GM19372 (cell line): ENCODE measurements at regions not wholly inside any gene's neighbourhood (a gene's known extent, or its start where the extent isn't known, plus 50 kb on each side); places are given as distances from the start of the nearest gene placed in this dataset.
"Not testable (repeated sequence)": the region's sequence is repeated elsewhere in the genome, so short reads cannot be mapped to it uniquely, and the experiment has no call there.

ENCODE experiments used
- ATAC-seq: cut with Tn5 transposase; IDR thresholded peaks from one replicate; pipeline ENCODE4 v1.9.1; 2021; ENCODE audit warnings: mild to moderate bottlenecking, low read depth, moderate library complexity; ENCODE audit not compliant: unreplicated experiment

- ATAC-seq = no peak
Measured at GRCh38 chr1:65526049-65526556, 105.6 kb downstream of the LEPR start.

GRCh38 chr1:65527190-65527589 is 106.7 kb downstream of the LEPR start:
- ATAC-seq = no peak

GRCh38 chr1:65527707-65528503 is 107.4 kb downstream of the LEPR start:
- no peak for ATAC-seq

DNA sequence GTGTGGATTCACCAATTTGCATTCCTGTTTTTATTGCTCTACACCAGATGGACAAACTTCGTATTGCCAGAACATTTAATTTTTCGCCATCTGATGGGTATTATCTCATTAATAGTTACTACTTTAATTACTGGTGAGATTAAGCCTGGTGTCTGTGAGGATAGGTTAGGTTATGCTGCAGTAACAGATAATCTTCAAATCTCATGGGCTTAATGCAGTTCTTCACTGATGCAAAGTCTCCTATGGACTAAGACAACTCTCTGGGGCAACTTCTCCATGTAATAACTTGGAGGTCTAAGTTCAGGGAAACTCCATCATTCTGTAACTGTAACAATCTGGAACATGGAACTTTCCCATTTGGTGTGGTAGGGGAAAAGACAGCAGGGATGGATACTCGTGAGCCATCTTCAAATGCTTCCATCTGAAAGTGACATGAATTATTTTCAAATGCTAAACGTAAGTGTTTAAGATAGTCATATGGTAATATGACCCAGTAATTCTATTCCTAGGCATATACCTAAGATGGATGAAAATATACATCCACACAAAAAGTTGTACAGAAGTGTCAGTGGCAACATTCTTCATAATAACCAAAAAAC is 111.6 kb downstream of the LEPR start:
- no peak for ATAC-seq

DNA sequence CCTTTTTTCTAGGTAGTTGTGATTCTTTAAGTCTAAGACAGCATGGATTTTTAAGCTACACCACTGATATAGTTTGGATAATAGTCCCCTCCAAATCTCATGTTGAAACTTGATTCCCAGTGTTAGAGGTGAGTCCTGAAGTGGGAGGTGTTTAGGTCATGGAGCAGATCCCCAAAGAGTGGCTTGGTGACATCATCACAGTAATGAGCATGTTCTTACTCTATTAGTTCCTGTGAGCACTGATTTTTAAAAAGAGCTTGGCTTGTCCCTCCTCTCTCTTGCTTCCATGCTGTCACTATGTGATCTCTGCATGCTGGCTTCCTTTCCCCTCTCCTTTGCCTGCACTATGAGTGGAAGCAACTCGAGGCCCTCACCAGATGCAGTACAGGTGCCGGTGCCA is 115.5 kb downstream of the LEPR start:
- no peak for ATAC-seq

DNA sequence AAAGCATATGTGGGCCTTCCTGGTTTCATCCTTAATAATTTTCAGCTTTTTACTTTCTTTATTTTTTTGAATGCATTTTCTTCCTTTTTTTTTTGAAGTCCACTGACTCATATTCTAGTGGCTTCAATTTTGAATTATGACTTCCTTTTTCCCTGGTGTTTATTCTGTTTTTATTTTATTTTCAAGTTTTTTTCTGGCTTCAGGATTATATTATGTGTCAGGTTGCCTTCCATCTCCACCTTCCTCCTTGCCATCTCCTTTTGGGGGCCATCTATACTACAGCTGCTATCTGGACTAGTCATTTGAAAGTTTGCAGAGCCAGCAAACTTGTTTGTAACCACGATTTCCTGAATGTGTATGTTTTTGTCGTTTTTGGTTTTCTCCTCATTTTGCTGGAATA is 117.6 kb downstream of the LEPR start:
- ATAC-seq = no peak

GRCh38 chr1:65538664-65539063 is 118.2 kb downstream of the LEPR start:
- no peak for ATAC-seq

- ATAC-seq = no peak
Measured at GRCh38 chr1:65539266-65540131, 119.0 kb downstream of the LEPR start.

GRCh38 chr1:65541161-65541560 is 120.7 kb downstream of the LEPR start:
- ATAC-seq = no peak

DNA sequence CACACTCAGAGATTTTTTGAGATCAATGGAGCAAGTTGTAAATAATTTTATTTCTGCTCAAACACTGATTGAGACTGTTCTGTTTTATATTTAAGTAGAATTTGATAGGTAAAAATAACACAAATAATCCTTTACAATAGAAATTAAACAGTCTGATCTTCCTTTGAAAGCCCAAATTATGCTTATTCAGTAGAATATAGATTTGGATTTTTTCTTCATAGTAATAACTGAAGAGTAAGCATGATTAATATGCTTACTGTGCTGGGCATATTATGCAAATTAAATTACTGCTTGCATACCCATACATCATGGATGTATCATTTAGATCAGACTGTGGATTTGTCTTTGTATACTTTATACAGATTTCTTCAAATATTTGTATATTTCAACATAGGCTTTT is 121.4 kb downstream of the LEPR start:
- no peak for ATAC-seq

GRCh38 chr1:65542592-65542991 is 122.1 kb downstream of the LEPR start:
- ATAC-seq = not testable (repeated sequence)

GRCh38 chr1:65550306-65551010 is 130.0 kb downstream of the LEPR start:
- ATAC-seq = not testable (repeated sequence)

- ATAC-seq = not testable (repeated sequence)
Measured at GRCh38 chr1:65552484-65552883, 132.0 kb downstream of the LEPR start.

DNA sequence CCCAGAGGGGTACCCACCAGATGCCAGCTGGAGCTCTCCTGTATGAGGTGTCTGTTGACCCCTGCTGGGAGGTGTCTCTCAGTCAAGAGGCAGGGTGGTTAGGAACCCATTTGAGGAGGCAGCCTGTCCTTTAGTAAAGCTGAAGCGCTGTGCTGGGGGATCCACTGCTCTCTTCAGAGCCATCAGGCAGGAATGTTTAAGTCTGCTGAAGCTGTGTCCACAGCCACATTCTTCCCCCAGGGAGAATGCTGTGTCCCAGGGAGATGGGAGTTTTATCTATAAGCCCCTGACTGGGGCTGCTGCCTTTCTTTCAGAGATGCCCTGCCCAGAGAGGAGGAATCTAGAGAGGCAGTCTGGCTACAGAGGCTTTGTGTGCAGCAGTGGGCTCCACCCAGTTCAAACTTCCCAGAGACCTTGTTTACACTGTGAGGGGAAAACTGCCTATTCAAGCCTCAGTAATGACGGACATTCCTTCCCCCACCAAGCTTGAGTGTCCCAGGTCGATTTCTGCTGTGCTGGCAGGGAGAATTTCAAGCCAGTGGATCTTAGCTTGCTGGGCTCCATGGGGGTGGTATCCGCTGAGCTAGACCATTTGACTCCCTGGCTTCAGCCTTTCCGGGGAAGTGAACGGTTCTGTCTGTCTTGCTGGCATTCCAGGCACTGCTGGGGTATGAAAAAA is 133.8 kb downstream of the LEPR start:
- not testable (repeated sequence) for ATAC-seq

DNA sequence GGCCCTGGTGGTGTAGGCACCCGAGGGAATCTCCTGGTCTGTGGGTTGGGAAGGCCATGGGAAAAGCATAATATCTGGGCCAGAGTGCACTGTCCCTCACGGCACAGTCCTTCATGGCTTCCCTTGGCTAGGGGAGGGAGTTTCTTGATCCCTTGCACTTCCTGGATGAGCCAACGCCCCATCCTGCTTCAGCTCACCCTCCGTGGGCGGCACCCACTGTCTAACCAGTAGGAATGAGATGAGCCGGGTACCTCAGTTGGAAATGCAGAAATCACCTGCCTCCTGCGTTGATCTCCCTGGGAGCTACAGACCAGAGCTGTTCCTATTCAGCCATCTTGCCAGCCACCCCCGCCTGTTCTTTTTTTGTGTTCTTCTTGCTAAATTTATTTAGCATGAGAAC is 134.4 kb downstream of the LEPR start:
- no peak for ATAC-seq

DNA sequence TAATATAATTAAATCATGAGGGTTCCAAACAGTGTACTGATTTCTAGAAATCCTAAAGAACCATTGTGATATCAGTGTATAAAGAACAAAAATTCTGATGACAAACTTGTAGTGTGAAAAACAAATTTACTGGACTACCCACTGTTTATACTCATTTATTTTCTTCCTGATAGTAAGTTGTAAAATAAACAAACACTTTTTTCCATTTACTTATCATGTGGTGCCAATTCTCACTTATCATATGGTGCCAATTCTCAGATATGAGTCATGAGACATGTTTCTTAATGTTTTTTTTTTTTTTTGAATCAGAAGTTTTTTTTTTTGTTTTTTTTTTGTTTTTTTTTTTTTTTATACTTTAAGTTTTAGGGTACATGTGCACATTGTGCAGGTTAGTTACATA is 137.7 kb downstream of the LEPR start:
- no peak for ATAC-seq

- ATAC-seq = no peak
Measured at GRCh38 chr1:65564493-65564892, 144.0 kb downstream of the LEPR start.

- no peak for ATAC-seq
Measured at GRCh38 chr1:65568285-65568684, 147.8 kb downstream of the LEPR start.

GRCh38 chr1:65572701-65573421 is 152.4 kb downstream of the LEPR start:
- ATAC-seq = no peak
